ENCODE measurements at regions not wholly inside any gene's neighbourhood (a gene's known extent, or its start where the extent isn't known, plus 50 kb on each side); places are given as distances from the start of the nearest gene placed in this dataset.

GRCh38 chr12:94748726-94749421, 98.5 kb upstream of the TMCC3 start:
- TF ChIP-seq, protein P1, sequence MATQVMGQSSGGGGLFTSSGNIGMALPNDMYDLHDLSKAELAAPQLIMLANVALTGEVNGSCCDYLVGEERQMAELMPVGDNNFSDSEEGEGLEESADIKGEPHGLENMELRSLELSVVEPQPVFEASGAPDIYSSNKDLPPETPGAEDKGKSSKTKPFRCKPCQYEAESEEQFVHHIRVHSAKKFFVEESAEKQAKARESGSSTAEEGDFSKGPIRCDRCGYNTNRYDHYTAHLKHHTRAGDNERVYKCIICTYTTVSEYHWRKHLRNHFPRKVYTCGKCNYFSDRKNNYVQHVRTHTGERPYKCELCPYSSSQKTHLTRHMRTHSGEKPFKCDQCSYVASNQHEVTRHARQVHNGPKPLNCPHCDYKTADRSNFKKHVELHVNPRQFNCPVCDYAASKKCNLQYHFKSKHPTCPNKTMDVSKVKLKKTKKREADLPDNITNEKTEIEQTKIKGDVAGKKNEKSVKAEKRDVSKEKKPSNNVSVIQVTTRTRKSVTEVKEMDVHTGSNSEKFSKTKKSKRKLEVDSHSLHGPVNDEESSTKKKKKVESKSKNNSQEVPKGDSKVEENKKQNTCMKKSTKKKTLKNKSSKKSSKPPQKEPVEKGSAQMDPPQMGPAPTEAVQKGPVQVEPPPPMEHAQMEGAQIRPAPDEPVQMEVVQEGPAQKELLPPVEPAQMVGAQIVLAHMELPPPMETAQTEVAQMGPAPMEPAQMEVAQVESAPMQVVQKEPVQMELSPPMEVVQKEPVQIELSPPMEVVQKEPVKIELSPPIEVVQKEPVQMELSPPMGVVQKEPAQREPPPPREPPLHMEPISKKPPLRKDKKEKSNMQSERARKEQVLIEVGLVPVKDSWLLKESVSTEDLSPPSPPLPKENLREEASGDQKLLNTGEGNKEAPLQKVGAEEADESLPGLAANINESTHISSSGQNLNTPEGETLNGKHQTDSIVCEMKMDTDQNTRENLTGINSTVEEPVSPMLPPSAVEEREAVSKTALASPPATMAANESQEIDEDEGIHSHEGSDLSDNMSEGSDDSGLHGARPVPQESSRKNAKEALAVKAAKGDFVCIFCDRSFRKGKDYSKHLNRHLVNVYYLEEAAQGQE (IDR thresholded peaks at IDR 0.05; ENCODE audit: low read depth, low read length), result no peak
- no peak for TF ChIP-seq CTCF (IDR thresholded peaks at IDR 0.05)
- TF ChIP-seq JUND (IDR thresholded peaks at IDR 0.05), result no peak
- TF ChIP-seq TEAD4 (IDR thresholded peaks at IDR 0.05; ENCODE audit: borderline replicate concordance, insufficient read depth), result no peak
- TF ChIP-seq EZH2phosphoT487 (IDR thresholded peaks at IDR 0.05; ENCODE audit: borderline replicate concordance, low read depth), result no peak
- no peak for TF ChIP-seq EP300 (IDR thresholded peaks at IDR 0.05; ENCODE audit: borderline replicate concordance in 1 of 2, low read depth in 1 of 2, low read length in 1 of 2)
- TF ChIP-seq USF1 (IDR thresholded peaks at IDR 0.05; ENCODE audit: borderline replicate concordance, low read depth), result no peak
- TF ChIP-seq TAF1 (IDR thresholded peaks at IDR 0.05; ENCODE audit: borderline replicate concordance, low read depth, low read length), result no peak
- no peak for TF ChIP-seq RFX5 (IDR thresholded peaks at IDR 0.05; ENCODE audit: low read length)
- TF ChIP-seq TCF12 (IDR thresholded peaks at IDR 0.05), result no peak
- no peak for TF ChIP-seq RXRA (IDR thresholded peaks at IDR 0.05; ENCODE audit: borderline replicate concordance, low read depth)

Data from SK-N-SH (cell line).